Mucosa of descending colon (tissue), 3 donors: ENCODE measurements at regions not wholly inside any gene's neighbourhood (a gene's known extent, or its start where the extent isn't known, plus 50 kb on each side); places are given as distances from the start of the nearest gene placed in this dataset.

ENCODE experiments used
- ATAC-seq: fragments of 200-7000 bp; cut with Tn5 transposase; one replicate; pipeline ENCODE4 v1.9.1; 2020; ENCODE audit warnings: mild to moderate bottlenecking, moderate library complexity
- DNase-seq, 3 donors: peaks; one replicate each; pipeline ENCODE4 v3.0.0-alpha.2; 2020
- H3K36me3 ChIP-seq: fragments of 200-600 bp; one replicate; pipeline ENCODE4 v1.8.0; 2021; ENCODE audit warnings: low read depth, mild to moderate bottlenecking
- H3K4me1 ChIP-seq: fragments of 200-600 bp; one replicate; pipeline ENCODE4 v1.8.0; 2021; ENCODE audit warnings: low read depth, mild to moderate bottlenecking
- H3K4me3 ChIP-seq: fragments of 200-600 bp; one replicate; pipeline ENCODE4 v1.8.0; 2021; ENCODE audit warnings: mild to moderate bottlenecking
- H3K9me3 ChIP-seq: fragments of 200-600 bp; one replicate; pipeline ENCODE4 v1.8.0; 2021; ENCODE audit warnings: mild to moderate bottlenecking
- CTCF ChIP-seq: fragments of 200-600 bp; IDR thresholded peaks from one replicate; pipeline ENCODE4 v1.8.0; 2022; ENCODE audit warnings: antibody characterized with exemption, mild to moderate bottlenecking
- intact Hi-C, 2 donors: fragments of 100-400 bp; cut with DNase I in 1 of 2; cut with micrococcal nuclease in 1 of 2; formaldehyde crosslinking; loops; one replicate each; pipeline versions ENCODE4 v1.11.0 to v1.11.1; 2022; cut with DNase I, micrococcal nuclease
- donor health status: DM: no; HTN: no; CAD: no; lungs with moderate emphysema.
- donor health status: DM: no; HTN: no; CAD: no.
- donor health status: DM: no; HTN: yes; CAD: no.

DNA sequence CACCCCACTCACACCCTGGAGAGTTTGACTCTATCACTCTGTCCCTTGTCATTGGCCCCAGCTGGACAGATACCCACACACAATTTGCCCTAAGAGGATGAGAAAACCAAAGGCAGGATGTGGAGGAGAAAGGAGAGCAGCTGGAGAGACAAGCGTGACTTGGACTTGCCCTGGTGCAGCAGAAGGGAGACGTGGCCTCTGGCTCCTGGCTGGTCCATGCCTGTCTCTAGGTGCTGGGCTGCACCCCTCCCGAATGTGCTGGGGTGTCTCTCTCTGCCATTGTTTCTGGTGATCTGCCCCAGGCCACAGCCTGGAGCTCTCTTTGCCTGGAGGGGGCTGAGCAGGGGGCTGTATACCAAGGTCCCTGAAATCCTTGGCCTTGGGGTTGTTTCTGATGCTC, 88.7 kb upstream of the HDAC4 start:
- ATAC-seq (no peak), DNase-seq (no peak)
- Histone ChIP-seq H3K4me3 (no peak overlapping the region), H3K9me3 (no peaks in the 10 kb centered on the region), H3K36me3 (no peaks in the 10 kb centered on the region), H3K4me1 (no peaks in the 10 kb centered on the region)
- intact Hi-C loops = no loop called here
- no peak for TF ChIP-seq CTCF

- no peak for TF ChIP-seq CTCF
- Histone ChIP-seq H3K4me1 (no peaks in the 10 kb centered on the region), H3K9me3 (no peaks in the 10 kb centered on the region), H3K4me3 (no peak overlapping the region), H3K36me3 (no peaks in the 10 kb centered on the region)
- no peak for DNase-seq
- intact Hi-C loops = no loop called here
- ATAC-seq = no peak
Measured at GRCh38 chr2:239488125-239488524, 87.3 kb upstream of the HDAC4 start.

- Histone ChIP-seq H3K4me3 (no peak overlapping the region), H3K4me1 (no peaks in the 10 kb centered on the region), H3K36me3 (no peaks in the 10 kb centered on the region), H3K9me3 (no peaks in the 10 kb centered on the region)
- no peak for TF ChIP-seq CTCF
- intact Hi-C loops = no loop called here
- ATAC-seq (no peak), DNase-seq (no peak)
Measured at GRCh38 chr2:239487272-239487671, 86.5 kb upstream of the HDAC4 start.

DNA sequence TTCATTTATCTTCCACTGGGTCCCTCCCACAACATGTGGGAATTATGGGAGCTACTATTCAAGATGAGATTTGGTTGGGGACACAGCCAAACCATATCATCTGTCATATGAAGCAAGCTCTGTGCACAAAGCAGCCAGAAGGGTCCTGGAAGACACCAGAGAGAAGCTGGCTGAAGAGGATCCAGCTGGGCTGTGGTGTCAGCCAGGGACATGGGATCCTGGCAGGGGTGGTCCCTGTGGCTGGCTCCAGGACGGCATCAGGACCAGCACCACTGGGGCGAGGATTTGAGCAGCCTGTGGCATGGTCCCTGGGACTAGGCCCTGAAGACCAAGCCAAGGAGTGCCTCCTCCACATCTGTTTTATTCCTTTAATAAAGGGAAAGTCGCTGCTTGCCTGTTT, 84.8 kb upstream of the HDAC4 start:
- intact Hi-C loops = no loop called here
- Histone ChIP-seq H3K4me1 (no peaks in the 10 kb centered on the region), H3K4me3 (no peak overlapping the region), H3K9me3 (no peaks in the 10 kb centered on the region), H3K36me3 (no peaks in the 10 kb centered on the region)
- DNase-seq (no peak), ATAC-seq (no peak)
- no peak for TF ChIP-seq CTCF

DNA sequence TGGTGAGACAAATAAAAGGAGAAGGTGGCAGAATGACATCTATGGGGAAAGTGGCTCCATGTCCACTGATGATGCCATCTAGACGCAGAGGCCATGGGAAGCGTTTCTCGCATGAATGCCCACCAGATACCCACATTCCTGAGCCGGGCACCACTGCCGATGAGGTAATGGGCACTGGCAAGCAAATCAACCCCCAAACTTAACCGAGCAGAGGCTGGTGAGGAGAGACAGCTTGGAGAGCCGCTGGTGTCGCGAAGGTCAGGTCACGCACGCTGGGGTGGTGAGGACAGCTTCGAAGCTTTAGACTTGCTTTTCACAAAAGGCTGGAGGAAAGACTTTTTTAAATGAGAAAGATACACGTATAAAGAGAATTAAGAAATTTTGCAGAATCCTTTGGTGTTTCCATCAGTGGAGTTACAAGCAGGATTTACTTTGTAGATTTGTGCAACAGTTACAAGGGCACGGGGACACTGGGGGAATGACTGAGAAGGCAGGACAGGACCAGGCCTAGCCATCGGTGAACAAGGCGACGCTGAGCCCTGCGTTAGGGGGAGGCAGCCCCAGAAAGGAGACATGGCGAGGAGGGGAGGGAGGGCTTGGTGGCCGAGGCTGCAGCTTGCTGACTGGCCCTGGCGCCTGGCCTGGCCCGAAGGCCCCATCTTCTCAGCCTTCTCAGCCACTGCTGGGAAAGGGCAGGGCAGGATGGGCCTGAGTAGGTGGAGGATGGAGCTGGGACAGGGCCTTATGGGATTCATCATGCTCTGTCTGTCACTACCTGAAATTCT, 83.9 kb upstream of the HDAC4 start:
- no peak for ATAC-seq
- H3K36me3 ChIP-seq = no peaks in the 10 kb centered on the region
- intact Hi-C loops = no loop called here
- no peak overlapping the region for H3K4me3 ChIP-seq
- DNase-seq = no peak
- H3K4me1 ChIP-seq = no peaks in the 10 kb centered on the region
- H3K9me3 ChIP-seq = no peaks in the 10 kb centered on the region
- TF ChIP-seq CTCF = no peak
